HG02943 (cell line): ENCODE measurements at regions not wholly inside any gene's neighbourhood (a gene's known extent, or its start where the extent isn't known, plus 50 kb on each side); places are given as distances from the start of the nearest gene placed in this dataset.

ENCODE experiments used
- ATAC-seq: cut with Tn5 transposase; IDR thresholded peaks from one replicate; pipeline ENCODE4 v1.9.1; 2021; ENCODE audit warnings: mild to moderate bottlenecking, low read depth, moderate library complexity; ENCODE audit not compliant: unreplicated experiment

DNA sequence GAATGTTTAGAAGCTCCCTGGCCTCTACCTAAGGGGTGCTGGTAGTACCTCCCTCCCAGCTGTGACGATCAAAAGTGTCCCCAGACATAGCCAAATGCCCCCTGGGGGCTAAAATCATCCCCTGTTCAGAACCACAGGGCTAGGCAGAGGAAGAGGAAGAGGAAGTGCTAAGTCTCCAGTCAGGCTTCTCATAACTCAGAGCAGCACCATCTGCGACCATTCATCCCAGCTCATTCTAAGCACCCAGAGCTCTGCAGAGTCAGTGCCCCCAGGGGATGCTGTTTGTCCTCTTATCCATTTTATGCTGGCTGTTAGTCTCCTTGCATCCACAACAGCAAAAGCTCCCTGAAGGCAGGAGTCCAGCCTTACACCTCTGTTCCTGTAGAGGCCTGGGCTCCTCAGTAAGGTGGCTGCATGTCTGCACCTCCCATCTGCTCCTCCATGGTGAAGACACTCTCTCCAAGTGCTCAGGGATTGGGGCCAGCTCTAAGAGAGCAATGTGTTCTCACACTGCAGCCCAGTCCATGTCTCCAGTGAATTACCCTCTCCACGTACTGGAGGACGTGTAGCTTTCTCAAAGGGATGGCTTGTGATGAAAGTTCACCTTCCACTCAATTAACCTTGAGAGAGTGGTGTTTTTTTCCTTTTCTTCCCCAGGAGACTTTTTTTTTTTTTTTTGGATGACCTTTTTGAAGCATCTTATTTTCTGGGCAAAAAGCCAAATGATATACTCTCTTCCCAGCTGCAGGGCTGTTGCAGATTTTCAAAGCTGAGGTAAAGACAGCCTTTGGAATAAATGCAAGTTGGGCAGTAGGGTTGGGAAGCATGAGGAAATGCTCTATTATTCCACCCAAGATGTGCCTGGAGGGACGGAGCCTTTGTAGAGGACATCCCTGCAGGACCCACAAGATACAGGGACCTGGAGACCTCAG lies 158.9 kb upstream of the SLC14A2 start:
- ATAC-seq: no peak

- no peak for ATAC-seq
These were observed 157.2 kb upstream of the SLC14A2 start for GRCh38 chr18:45458033-45458432.

DNA sequence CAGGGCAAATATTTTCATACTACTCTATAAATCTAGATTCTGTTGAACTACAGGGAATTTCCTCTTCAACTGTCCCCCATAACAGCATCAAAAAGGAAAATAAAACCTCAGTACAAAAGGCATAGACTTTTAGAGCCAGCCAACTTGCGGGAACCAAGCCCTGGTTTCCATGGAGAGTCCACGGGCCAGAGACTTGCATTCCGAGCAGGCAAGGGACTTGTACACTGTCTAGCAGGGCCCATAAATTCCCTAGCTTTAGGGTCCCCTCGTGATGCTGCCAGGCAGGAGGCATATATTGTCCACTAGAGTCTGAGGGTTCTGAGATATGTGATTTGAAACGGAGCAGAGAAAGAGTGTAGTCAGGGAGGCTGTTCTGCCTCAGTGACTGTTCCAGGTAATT lies 153.1 kb upstream of the SLC14A2 start:
- no peak for ATAC-seq

GRCh38 chr18:45463451-45463850 lies 151.8 kb upstream of the SLC14A2 start:
- no peak for ATAC-seq

DNA sequence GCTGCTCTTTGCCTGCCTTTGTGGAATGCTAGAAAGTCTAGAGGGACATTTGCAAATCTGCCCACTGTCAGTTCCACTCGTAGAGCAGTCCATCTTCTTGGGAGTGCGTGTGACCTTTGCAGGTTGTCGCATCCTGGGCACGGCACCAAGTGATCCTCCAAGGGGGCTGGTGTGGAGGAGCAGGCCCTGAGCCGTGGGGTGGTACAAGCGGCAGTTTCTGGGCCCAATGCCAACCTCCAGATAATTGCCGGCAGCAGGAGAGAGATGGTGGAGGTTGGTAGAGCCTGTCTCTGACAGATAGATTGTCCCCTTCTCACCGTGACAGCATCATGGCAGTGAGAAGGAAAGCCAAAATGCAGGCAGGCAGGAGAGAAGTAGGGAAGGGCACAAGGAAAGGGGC lies 150.7 kb upstream of the SLC14A2 start:
- ATAC-seq: no peak

DNA sequence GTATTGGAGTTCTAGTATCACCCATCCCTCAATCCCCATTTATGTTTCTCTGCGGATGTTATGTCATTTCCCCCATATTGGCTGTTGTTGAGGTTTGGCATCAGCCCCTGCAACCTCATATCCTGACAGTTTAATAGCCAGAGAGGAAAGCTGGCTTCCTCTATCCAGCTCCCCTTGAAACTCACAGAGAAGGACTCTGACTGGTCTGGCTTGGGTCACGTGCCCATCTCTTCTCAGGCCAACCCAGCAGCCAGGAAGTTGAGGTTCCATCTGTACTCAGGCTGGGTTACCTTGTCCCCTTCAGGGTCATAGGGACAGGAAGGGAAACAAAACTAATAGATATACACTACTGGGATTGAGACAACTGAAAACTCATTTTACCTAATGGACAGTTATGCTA lies 148.0 kb upstream of the SLC14A2 start:
- no peak for ATAC-seq

GRCh38 chr18:45467945-45468344 lies 147.3 kb upstream of the SLC14A2 start:
- ATAC-seq: no peak

DNA sequence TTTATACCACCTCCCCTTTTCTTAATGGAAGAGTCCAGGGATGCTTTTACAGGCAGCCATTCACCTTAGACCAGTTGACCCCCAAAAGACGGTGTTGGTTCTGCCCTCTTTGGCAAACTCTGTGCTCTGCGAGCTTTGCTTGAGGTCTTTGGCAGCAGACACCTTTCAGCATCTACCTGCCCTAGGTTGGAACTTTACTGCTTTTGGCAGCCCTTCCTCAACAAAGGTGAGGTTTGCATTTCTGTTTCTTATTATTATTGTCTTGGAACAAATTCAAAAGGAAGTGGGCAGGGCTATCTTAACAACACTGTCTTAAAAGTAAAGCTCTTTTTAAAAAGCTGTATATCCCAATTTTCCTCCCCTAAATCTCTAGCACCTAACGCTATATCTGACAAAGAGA lies 136.4 kb upstream of the SLC14A2 start:
- ATAC-seq: no peak

- ATAC-seq: no peak
These were observed 134.9 kb upstream of the SLC14A2 start for GRCh38 chr18:45480219-45481015.

GRCh38 chr18:45481821-45482220 lies 133.5 kb upstream of the SLC14A2 start:
- no peak for ATAC-seq

DNA sequence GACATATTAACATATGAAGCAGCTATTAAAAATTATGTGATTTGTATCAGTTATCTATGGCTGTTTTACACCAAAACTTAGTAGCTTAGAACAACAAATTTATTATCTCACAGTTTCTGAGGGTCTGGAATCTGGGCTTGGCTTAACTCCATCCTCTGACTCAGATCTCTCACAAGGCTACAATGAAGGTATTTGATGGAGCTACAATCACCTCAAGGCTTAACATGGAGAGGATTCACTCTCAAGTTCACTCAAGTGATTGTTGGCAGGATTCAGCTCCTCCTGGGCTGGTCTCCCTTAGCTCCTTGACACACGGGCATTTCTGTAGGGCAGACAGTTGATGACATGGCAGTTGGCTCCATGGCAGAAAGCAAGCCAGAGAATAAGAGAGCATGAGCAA lies 133.0 kb upstream of the SLC14A2 start:
- no peak for ATAC-seq

DNA sequence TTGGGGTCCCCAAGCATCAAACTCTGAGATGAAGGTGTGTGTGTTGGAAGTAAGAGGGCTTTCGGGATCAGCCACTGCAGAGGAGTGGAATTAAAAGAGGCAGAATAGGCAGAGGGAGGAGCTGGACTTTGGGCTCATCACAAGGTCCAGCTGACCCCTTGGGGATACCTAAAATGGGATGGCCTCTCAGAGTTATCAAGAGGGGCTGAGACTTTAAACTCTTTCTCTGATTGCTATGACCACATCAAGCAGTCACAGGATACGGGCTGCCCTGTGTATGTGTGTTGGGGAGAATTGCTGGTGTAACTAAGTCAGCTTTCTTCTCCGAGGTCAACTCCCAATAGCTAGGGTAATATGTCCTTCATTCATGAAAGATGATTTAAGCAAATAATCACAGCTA lies 127.7 kb upstream of the SLC14A2 start:
- no peak for ATAC-seq

DNA sequence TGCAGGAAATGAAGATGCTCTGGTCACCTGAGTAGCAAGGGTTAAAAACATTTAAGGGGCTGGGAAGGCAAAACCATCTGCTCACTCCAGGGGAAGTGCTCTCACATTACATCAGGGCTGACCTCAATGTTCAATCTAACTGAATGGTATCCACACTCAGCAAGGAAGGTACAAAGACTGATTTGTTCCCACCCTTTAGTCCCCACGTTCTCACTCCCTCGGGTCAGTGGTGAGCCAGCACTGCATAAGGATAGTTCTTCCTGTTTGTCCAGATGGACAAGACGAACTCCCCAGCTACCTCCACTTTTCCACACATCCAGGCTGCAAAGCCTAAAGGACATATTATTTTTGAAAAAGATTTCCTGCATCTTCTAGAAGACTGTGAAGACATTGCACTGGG lies 126.6 kb upstream of the SLC14A2 start:
- ATAC-seq: no peak

DNA sequence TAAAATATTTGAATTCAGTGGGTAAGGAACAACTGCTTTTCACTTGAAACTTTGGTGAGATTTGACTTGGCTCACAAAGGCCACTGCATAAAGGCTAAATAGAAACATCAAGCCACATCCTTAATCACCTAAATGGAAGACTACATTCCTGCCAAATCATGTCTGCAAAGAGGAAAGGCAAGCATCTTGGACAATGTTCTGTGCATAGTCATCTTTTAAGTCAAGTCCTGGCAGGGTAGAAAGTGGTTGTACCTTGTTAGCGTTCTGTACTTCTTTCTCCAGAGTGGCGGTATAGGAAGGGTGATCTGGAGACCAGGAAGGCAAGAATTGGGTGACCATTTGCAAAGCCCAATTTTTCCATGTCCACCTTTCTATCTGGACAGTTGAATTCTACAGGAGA lies 121.4 kb upstream of the SLC14A2 start:
- ATAC-seq: no peak

- ATAC-seq: no peak
These were observed 120.5 kb upstream of the SLC14A2 start for GRCh38 chr18:45494811-45495210.

GRCh38 chr18:45496741-45497140 lies 118.5 kb upstream of the SLC14A2 start:
- ATAC-seq: no peak

DNA sequence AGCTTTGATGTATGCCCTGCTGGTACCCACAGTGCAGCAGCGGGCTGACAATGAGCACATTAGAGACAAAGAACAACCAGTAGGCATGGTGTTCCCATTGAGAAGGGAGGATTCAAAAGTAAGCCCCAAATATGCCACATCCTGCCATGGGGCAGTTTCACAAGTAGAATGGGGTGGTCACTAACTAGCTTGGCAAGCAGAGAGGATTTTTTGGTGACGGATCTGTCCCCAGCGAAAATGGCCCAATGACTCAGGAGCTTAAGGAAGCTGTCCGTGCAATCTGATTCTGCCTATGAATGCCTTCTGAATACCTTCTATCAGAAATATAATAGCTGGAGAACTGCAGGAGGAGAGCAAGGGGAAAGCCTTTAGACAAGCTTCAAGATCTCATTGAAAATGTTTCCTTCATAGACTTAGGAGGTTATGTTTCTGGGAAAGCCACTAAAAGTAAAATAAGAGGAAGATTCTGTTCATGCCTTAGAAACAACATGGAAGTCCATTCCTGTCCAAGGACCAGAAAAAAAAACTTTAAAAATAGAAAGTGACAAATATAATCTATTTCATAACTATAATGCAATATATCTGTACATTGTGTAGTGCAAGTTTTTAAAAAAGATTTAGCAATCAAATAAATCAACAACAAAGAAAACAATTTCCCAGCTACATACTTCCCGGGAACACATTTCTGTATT lies 117.5 kb upstream of the SLC14A2 start:
- no peak for ATAC-seq

DNA sequence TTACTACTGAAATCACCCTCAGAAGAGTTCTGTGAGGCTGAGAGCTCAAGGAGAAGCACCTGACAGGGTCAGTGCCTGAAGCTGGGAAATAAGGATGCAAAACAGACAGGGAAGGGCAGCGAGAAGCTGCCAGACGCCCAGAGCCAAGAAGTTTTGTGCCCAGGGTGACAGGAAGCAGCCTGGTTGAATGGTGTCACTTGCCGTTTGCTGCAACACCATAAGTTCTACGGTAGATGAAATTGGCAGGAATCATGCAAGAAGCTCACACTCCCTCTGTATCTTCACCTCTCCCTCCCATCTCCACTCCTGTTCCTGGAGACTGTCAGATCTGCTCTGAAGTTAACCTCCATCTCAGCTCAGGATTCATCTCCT lies 117.0 kb upstream of the SLC14A2 start:
- ATAC-seq: no peak

- ATAC-seq: no peak
These were observed 111.3 kb upstream of the SLC14A2 start for GRCh38 chr18:45503990-45504389.

- no peak for ATAC-seq
These were observed 109.6 kb upstream of the SLC14A2 start for GRCh38 chr18:45505497-45506206.

DNA sequence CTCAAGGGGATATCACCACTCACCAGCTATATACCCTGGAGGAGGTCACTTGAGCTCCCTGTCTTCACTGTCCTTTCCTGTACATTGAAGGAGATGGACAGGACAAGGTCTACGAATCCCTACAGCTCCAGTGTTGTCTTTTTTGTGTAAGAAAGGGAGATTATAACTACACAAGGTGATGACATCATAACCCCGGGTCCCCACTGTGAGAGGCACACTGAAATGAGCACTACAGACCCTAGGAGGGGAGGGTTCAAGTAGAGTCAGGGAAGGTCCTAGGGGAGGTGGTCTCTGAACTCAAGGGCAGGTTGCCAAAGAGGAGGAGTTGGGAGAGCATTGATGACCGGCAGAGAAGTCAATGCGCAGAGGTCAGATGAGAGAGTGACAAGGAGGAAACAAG lies 108.3 kb upstream of the SLC14A2 start:
- ATAC-seq: no peak
